HG03558 (cell line): ENCODE measurements at regions not wholly inside any gene's neighbourhood (a gene's known extent, or its start where the extent isn't known, plus 50 kb on each side); places are given as distances from the start of the nearest gene placed in this dataset.

Experiments used
- ATAC-seq: cut with Tn5 transposase; IDR thresholded peaks from one replicate; pipeline ENCODE4 v1.9.1; 2021; ENCODE audit warnings: moderate number of reproducible peaks; ENCODE audit not compliant: unreplicated experiment; ENCODE audit errors: extremely low read depth

DNA sequence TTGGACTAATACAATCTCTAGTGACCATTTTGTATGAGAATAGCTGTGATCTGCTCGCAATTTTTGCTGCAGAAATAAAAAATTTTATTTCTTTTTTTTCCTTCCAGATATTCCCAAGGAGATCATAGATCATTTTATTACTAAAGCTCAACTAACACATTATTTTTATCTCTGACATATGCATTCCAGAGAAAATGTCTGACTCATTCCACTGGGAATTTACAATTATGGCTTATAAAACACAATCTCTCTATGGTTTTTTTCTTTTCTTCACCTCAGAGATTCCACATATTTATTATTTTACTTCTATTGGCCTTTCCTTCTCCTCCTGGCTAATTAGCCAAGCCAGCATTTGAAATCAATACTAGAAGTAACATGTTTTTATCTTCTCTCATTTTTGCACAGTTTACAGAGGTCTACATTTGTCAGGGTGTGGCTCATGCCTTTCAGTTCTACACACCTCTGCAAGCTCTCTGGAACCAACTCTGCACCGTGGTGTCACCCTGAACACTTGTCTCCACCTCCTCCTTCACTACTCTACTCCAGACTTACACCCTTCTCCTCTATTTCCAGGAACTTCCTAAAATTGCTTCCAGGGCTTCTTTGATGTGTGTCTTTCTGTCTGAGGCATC lies 59.8 kb upstream of the GPM6A start:
- no peak for ATAC-seq

DNA sequence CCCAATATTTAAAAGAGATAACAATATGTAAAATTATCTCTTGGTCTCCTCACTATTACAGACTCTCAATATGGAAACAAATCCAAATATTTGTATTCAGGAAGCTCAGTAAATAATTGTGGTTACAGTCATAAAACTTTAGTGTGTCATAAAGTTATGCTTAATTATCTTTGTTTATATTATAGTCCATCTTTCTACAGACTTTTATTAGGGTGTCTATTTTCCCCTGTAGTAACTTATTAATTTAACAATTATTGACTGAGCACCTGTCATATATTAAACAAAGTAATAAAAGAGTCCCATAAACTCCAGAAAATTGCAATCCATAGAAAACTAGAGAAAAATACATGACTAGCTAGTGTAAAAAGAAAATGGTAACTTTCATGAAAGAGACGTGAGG lies 61.6 kb upstream of the GPM6A start:
- ATAC-seq, result no peak

DNA sequence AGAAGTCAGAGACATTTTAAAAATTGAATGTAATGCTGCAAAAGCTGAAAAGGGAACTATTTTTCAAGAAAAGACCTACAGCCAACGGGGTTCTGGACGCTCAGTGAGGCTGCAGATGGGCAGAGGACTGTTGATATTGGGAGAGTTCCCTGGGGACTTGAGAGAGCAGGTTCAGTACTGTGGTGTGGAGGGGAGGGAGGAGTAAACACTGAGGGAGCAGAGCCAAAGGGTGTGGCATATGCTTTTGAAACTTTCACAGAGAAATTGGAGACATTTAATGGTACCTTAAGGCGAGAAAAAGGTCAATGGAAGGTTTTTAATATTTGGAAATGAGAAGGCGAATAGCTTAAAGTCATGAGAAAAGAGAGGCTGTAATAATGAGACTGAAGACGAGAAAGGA lies 62.2 kb upstream of the GPM6A start:
- no peak for ATAC-seq

DNA sequence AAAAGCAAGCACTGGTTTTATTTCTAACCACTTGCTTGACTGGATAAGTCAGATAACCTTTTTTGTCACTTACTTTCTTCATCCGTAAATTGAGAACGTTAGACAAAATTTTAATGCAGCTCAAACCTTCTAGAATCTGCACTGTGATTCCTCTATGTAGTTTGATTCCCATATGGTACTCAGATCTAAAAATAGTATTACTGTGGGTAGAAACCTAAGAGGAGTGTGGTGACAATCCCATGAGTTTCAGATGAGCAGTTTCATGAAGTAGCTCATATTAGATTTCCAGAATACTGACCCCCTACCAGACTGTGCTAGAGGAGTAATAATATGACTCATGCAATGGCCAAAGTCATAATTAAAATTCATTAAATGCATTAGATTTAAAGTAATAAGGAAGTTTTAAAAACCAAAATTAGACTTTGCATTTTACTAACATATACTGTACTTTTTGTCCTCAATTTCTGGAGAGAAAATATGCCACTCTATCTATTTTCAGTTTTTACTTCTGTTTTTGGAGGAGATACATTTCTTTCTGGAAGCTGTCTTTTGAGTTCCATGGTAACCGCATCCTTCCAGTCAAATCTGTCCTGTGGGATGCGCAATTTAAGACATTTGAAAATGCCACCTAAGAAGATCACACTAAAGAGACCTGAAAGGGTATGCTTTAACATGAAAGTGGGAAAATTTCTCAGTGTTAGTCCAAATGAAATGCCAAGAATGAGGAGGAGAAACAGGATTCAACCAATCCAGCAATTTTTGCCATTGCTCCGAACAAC lies 64.1 kb upstream of the GPM6A start:
- ATAC-seq, result no peak

DNA sequence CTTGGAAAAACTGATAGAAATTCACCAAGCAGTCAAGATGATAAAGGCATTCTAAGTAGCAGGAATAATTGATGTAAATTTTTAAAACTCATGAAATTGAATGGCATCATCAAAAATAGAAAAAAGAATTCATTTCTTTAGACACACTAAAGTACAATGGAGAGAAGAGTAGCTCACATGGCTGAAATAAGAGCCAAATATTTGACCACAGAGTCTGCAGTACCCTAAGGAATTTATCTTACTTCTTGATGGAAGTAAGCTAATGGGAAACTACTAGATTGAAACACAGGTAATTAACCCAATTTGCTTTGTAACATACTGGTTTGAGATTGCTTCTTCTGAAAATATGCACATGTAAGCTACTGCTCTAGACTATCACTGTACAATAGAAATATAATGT lies 70.8 kb upstream of the GPM6A start:
- no peak for ATAC-seq

DNA sequence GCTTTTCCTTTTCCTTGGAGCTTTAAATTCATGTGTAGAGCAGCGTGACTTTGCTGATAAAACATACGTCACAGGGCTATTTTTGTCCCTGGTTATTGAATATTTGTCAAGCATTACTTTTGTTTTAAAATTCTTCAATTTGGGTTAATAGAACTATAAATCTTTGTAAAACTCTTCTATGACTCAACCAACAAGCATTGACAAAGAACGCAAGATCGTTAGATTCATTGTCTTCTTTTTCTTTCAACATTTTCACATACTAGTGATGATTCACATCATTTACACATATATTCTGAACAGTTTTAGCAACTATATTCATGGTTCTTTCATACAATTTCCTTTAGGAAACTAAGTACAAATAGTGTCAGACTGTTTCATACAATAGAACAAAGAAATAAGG lies 72.0 kb upstream of the GPM6A start:
- no peak for ATAC-seq

DNA sequence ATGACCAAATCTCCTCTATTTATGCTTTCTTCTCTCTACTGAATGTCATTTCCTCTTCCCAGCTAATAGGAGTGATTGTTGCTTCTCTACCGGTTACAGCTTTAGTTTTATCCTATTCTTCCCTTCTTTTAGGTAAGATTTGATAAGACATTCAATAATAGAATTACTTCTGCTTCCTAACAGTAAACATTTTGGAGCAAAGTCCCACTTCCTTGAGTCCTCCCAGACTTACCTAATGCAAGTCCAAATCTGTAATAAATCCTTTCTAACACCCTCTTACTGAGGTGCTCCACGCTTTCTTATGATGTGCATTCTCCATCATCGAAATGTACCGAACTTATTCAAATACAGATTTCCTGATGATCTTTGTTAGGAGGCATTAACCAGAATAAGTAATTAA lies 79.2 kb upstream of the GPM6A start:
- ATAC-seq, result no peak

DNA sequence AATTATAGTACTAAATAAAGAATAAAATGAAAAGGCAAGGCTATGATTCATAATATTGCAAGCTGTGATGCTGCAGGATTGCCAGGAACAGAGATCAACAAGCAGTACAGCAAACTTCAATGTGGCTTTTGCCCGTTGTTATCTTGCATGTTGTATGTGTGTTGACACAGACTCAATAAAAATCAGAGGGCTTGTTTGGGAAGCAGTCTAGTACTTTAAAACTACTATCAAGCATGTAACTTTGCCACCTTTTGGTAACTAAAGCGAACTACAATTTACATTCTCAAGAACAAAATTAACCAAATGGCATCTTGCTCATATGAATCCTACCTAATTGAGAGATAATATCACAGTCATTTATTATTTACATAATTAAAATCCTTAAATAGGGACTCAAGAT lies 79.8 kb upstream of the GPM6A start:
- ATAC-seq, result no peak

DNA sequence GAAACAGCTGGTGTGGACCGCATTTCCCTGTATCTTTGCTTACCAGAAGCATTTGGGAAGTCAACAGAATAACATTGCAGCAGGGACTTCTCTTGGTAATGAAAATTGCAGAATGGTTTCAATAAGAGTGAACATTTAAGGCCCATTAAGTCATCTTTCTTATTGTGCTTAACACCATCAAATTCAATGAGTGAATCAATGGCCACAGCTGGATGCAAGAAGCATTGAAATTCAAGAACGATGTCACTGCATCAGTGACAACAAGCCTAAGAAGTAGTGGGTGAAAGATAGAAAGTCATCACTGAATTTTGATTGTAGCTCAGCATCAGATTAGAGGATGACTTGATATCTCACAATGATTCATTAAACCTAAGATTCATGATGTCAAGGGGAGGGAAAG lies 93.9 kb upstream of the GPM6A start:
- no peak for ATAC-seq

DNA sequence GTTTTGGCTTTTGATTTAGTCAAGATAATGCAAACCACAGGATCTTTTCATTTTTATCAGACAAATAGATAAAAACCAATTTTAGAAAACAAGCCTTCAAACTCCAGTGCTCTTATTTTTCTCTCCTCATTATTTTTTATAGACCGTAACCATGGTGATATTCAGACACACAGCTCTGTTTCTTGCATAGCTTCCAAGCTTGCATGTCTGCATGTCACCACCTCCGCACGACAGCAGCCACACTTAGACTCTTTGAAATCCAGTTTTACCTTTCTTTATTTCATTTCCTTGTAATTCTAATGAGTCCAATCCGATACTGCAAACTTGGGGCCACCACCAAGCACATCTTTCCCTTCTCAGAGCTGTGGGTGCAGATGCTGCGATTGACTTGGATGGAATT lies 94.3 kb upstream of the GPM6A start:
- no peak for ATAC-seq

DNA sequence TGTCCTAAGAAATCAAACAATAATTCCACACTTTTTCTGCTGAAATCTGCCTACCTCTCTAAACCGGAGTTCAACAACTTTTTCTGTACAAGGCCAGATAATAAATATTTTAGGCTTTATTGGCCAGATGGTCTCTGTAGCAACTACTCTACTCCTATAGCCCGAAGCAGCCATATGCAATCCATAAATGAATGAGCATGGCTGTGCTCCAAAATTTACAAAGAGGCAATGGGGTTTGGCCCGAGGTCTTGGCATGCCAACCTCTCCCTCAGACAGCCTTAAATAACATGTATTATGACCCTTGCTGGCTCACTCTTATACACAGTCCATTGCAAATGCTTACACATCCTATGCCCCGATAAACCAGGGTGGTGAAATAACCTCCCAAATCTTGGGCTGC lies 98.6 kb upstream of the GPM6A start:
- no peak for ATAC-seq

DNA sequence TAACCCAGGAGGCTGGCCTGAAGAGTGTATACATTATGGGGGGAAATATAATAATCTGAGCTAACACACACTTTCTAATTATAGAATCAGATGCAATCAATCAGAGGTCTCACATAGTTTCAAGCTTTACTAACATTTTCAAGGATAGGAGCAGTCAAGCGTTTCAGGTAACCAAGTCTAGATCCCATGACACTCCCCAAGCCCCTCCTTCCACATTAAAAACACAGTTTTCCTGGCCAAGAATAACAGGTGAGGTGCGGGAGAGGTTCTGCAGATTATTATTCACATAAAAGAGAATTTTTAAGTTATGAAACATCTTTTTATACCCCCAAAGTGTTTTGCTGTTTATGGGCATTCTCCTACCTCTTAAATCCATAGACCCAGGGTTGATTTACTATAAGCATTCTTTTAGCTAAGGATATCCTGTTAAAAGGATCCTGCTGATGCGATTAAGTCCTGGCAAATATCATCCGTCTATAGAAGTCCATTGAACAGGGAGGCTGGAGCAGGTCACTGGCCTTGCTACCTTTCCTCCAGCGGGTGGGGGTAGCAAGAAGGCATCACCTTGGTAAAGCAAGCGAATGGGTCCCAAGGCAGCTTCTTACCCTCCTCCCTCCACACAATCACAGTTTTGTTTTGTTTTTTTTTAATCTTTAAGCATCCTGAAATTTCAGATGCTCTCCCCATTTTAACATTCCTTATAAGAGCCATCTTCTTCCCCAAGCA lies 104.7 kb upstream of the GPM6A start:
- ATAC-seq, result no peak

DNA sequence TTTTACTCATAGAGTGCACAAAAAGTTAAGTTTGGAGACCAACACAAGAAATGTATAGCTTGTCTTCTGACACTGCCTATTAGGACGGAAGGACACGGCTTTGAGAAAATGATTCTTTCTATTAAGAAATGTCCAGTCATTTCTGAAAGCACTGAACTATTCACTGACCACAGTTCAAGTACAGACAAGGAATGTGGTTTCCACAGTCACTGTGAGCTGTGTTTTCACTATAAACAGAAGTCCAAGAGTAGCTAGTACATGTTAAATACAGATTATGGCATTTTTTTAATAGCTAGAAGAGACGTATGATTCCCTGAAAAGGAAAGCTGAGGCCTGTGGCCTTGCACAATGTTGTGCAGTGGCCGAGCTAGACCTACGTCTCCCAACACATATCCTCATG lies 115.1 kb upstream of the GPM6A start:
- ATAC-seq, result peak; percentile 50

DNA sequence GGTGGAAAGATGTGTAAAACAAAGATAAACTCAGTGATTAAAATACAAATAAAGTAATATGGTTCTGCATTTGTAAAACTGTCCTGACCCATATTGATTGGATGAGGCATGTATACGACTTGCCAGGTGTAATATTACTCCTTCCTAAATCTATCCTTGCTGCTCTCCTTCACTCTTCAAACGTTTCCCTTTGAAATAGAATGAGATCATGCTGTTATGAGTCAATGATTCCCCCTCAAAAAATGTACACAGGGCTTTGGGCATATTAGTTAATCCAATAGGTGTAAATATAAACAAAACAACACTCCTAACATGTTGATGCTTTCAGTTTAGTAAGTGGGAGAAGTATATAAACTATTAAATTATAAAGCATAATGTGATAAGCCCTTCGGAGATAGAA lies 117.4 kb upstream of the GPM6A start:
- no peak for ATAC-seq

DNA sequence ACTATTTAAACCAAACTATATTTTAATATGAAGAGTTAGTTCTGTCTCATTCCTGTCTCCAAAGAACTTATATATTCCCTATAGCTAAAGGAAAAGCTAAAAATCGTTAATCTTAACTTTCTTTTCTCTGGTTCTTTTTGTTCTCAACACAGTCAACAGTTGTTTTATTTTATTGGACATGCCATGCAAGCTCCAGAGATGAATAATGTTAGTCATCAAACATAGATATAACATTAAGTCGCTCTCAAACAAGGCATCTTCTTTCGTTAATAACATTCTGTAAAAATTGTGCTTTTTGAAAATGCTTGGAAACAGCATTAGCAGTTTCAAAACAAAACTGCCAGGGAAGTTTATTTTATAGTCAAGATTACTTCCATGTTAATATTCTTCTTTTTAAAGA lies 117.9 kb upstream of the GPM6A start:
- no peak for ATAC-seq

DNA sequence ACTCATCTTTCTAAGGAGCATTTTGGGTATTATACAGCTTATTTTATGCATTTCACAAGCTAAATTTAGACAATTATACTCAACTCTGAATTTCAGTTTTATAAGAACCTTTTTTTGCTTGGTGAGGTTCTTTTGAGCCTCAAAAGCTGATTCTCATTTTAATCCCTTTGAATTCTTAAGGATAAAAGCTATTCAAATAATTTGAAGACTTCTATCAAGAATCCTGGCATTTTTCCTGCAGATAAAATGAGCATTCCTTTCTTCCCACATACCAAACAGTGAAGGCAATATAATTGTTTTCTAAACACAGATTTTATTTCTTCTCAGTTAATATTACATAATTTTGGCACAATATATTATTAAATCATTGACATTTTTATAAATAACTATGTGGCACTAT lies 118.4 kb upstream of the GPM6A start:
- no peak for ATAC-seq

DNA sequence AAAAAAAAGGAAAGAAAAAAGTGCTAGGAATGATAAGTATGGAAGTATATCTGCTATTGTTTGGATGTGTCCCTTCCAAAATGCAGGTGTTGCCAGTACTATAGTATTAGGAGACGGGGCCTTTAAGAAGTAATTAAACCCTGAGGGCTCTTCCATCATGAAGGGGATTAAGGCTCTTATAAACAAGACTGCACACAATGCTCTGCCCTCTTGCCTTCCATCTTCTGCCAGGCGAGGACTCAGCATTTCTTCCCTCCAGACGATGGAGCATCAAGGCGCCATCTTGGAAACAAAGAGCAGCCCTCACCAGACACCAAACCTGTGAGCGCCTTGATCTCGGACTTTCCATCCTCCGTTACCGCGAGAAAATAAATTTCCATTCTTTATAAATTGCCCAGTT lies 120.1 kb upstream of the GPM6A start:
- ATAC-seq, result no peak

DNA sequence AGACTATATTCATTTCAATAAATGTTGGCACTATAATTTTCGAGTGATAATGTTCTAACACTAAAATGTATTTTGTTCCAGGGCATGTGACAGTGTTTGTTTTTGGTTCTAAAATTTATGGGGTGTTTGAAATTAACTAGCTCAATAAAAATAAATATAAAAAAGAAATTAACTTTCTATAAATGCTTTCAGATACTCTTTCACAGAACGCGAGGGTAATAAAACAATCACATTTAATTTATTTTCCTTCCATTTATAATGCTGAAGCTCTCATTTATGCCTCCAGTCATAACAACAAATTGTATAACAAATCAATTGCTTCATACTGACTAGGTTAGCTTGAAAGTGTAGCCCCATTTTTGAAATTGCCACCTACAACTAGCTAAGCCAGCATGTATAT lies 122.4 kb upstream of the GPM6A start:
- no peak for ATAC-seq

DNA sequence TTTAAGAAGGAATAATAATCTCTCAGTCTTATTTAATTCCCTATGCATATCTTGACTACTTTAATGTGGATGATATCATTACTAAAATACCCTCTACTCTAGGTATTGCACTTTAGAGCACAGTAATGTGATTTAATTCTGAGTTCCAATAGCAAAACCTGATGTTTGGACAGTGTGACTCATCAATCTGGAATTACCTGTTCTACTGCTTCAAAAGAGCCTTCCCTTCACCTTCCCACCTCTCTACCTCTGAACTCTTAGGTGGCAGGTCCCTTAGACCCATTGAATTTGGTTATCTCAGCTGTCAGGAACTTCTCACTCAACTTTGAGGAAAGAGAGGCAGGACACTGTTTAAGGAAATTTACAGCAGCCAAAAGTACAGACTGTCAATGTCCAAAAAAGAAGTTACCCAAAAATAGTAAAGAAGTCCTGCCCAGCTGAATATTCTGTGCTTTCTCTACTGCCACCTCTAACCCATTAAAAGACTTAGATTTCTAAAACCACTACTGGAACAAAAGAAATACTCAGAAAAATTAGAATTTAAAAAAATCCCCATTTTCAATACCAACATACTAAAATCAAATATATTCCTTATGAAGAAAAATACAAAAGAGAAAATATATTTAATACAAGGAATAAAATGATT lies 123.1 kb upstream of the GPM6A start:
- no peak for ATAC-seq

DNA sequence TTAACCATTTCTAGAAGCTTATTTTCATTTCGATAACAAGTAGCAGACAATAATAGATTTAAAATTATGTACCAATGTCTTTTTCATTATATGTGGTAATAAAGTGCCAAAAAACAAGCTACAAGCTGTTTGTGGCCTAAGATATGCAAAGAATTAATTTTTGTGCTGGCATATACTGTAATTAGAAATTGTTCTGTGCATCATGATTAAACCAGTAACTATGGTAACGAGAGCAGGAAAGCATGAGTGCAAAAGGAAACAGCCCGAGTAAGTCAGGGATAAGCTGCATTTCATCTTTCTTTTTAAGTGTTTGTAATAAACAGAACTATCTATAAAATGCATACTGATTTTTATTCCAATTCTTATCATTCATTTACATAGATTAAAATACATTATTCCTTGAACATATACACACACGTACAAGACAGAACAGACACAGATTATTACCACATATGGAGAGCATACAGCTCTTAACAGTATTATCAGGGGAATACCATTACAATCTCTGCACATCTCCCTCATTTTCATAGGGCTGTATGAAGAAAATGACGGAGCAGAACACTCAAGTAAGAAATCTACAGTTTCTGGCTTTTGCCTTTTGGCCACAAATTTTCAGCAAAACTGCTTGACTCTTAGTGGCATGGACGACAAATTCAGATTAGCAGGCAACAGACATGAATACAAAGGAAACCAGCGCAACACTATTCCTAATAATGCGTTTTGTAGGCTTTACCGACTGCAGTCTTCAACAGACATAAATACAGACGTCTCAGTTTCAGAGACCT lies 121.3 kb upstream of the WDR17 start:
- ATAC-seq, result no peak
